ENCODE measurements at regions not wholly inside any gene's neighbourhood (a gene's known extent, or its start where the extent isn't known, plus 50 kb on each side); places are given as distances from the start of the nearest gene placed in this dataset.
A peak's percentile ranks its signal among the peaks of the same experiment; 100 is the strongest.

DNA sequence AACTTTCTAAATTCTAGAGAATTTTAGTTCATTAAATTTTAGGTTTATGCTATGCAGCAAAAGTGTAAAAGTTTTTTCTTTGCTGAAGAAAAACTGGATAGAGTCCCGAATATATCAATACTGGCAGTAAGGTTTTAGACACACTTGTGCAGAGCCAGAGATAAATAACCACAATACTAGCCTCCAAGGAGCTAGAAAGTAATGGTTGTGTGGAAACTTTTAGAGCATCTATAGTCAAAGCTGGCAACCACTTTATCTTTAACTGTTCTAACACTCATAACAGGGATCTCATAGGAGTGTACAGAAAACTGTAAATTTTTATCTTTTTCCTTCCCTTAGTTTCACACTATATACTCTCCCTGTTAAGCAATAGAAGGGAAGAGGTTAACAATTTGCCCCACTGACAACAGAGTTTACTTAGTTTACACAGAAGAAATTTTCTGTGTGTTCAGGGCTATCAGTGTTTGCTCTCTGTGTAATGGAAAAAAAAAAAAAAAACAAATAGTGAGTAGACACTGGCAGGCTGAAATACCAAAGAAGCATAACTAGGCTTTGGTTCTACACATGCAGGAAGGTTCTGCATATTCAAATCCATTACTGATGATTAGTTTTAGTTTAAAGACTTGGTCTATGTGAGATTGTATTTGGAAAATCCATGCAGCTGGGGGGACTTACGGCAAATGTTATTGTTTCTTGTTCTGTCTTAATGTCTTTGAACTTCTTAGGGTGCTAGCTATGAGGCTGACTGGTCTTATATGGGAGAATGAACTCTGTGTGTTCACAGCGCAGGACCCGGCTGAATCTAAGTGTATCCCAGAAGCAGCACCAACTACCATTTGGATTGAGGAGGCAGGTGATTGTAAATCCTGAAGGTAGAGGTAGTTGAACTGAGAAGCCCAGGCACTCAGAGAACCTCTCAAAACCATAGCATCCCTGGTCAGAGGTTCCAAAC is 187.6 kb downstream of the PCSK1 start:
- no peak for DNase-seq (ENCODE audit: low read depth)

DNA sequence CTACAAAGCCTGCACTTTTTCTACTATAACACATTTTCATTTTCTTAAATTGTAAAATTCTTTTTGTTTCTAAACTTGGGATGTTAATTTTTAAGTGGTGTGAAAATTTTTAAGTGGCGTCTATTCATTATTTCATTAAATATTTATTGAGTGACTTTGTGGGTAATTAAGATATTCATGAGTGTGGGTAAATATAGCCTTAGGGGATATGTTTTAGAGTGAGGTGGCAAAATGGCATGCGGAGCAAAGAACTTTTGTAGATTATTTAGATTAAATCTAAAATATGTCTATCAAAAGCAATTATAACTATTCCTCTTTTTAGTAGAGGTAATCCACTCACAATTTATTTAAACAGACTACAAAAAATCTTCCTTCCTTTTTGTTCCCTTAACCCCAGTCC is 188.4 kb downstream of the PCSK1 start:
- no peak for DNase-seq (ENCODE audit: low read depth)

GRCh38 chr5:96243862-96244261 is 189.2 kb downstream of the PCSK1 start:
- no peak for DNase-seq (ENCODE audit: low read depth)

DNA sequence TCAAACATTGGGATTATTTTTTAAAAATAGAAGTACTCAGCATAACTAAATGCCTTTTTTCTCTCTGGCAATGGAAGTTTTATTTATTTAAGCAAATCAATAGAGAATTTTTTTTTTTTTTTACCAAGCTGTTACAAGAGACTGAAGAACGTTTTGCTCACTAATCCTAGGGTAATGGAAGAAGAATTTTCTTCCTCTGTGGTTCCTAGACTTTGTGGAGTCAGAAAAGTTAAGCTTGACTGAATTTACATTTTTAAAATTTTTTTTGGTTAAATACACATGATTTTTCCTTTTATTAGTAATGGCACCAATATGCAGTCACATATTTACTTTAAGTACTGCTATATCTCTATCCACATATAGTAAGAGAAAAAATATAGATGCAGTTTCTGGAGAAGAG is 189.8 kb downstream of the PCSK1 start:
- no peak for DNase-seq (ENCODE audit: low read depth)

GRCh38 chr5:96242571-96242970 is 190.5 kb downstream of the PCSK1 start:
- DNase-seq (ENCODE audit: low read depth) = no peak

GRCh38 chr5:96236831-96237230 is 196.2 kb downstream of the PCSK1 start:
- DNase-seq (ENCODE audit: low read depth) = no peak

- DNase-seq (ENCODE audit: low read depth) = no peak
These were observed 197.0 kb downstream of the PCSK1 start for GRCh38 chr5:96236051-96236450.

DNA sequence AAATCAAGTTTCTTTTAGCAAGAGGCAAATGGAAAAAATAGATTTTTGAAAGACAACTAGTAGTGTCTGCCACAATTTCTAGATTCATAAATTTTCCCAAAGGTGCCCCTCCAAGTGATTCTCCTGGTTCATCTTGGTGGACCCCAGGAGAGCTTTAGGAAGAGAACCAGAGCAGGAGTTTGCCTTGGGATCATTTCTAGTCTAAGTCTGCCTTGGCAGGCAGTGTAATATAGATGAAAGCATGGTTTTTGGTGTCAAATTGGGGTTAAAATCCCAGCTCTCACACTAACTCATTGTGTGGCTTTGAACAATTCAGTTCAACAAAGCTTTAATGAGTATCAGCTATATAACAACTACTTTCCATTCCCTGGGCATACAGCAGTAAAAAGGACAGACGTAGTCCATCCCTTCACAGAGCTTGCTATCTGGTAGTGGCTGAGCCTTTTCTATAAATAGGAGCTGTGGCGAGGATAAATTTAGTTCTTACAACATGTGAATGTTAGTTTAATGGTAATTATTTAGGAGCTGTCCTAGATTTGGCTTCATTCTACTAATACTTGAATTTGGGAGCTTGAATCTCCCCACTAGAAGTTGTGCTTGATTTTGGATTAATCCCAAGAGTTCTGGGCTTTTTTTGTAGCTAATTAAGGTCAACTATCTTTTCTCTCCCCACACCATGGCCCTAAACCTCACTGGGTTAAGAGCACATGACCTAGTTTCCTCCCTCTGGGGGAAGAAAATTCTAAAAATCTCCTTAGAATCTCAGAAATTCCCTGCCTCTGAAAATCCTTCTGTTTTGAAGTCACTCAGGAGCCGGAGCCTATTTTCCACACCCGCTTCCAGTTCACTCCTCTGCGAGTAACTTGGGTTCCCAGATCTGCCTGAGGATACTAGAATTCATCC is 197.8 kb downstream of the PCSK1 start:
- DNase-seq (ENCODE audit: low read depth) = no peak

- DNase-seq (ENCODE audit: low read depth) = no peak
These were observed 200.4 kb downstream of the PCSK1 start for GRCh38 chr5:96232602-96233001.

DNA sequence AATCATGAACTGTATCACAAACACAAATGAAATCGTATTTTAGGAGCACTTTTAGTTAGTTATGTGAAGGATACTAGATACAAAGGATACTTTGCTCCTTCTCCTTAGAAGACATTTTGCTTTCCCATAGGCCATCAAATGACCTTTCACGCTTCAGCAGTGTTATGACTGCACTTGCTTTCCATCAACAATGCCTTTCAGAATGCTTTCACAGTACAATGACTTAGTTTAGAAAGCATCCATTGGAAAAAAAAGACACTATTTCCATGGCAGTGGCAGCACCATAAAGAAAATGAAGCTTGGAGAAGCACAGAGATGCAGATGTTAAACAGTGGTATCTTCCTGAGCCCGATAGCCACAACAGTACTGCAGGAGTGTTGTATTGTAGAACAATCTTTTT is 203.9 kb downstream of the PCSK1 start:
- DNase-seq (ENCODE audit: low read depth) = no peak

DNA sequence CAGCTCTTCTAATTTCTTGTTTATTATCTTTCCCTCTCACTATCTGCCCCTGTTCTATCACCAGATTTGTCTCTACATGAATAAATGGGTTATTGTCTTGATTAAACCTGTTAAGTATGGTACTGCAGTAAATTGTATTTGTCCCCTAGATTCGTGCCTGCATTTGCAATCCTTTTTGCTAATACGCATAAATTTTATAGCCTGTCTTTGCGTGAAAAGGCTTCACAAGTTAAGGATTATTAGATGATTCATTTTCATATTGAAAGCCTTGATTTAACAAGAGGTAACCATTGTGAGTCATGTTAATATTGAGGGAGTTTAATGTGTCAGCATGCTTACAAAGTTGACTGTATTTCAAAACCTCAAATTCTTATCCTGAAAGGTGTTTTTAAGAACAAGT is 204.6 kb downstream of the PCSK1 start:
- no peak for DNase-seq (ENCODE audit: low read depth)

DNA sequence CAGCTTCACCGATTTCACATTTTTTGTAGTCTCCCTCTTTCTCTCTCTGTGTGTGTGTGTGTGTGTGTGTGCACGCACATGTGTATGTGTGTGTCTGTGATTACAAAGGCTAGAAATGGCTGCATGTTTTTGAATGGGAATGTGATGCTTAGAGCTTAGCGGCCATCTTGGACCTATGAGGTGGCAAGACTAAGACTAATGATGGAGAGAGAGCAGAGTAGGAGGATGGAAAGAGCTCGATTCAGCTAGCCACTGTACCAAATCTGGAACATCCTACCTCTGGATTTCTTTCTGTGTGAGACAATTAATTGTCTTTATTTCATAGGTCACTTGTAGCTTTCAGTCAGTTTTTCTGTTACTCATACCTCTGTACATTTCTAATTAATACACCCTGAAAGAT is 205.1 kb downstream of the PCSK1 start:
- DNase-seq (ENCODE audit: low read depth) = no peak

GRCh38 chr5:96226941-96227552 is 206.0 kb downstream of the PCSK1 start:
- DNase-seq (ENCODE audit: low read depth) = peak; percentile 54

- no peak for DNase-seq (ENCODE audit: low read depth)
These were observed 210.9 kb downstream of the PCSK1 start for GRCh38 chr5:96222129-96222528.

- no peak for DNase-seq (ENCODE audit: low read depth)
These were observed 212.2 kb downstream of the PCSK1 start for GRCh38 chr5:96220610-96221390.

DNA sequence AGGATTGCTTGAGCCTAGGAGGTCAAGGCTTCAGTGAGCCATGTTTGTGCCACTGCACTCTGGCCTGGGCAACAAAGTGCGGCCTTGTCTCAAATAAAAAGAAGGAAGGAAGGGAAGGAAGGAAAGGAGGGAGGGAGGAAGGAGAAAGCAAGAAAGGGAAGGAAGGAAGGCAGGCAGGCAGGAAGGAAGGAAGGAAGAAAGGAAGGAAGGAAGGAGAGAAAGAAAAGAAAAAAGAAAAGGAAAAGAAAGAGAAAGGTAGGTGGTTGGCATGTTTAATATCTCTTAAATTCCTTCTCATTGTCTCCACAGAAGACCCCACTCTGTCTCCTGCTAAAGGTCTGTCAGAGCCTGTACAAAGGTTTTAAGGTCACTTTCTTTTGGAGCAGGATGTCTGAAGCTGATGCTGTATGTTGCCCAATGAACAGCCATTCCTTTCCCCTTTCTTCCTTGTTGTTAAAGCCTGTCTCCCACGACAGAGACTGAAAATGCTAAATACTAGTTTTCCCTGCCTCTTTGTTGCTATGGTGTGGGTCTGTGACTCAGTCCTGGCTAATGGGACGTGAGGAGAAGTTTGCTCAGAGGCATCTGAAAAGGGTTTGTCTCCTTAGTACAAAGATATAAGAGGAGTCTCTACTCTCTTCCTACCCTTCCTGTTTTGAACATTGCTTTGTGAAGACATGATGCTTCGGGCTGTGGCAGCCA is 213.3 kb downstream of the PCSK1 start:
- no peak for DNase-seq (ENCODE audit: low read depth)

DNA sequence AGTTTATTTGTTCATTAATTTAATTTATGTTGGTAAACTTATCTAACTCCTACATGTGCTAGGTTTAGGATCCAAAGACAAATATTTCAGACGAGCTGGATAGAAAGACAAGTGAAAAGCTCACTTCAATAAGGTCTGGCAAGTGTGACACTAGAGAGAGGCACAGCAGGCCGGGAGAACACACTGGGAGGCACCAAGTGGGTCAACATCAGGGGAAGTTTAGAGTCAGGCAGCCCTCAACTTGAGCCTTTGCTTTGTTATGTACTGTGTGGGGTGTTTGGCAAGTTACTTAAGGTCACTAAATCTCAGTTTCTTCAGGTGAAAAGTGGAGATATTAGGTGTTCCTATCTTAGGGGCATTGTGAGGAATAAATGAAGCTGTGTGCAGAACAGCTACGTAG is 214.4 kb downstream of the PCSK1 start:
- DNase-seq (ENCODE audit: low read depth) = no peak

- DNase-seq (ENCODE audit: low read depth) = no peak
These were observed 218.4 kb downstream of the PCSK1 start for GRCh38 chr5:96214442-96215197.

DNA sequence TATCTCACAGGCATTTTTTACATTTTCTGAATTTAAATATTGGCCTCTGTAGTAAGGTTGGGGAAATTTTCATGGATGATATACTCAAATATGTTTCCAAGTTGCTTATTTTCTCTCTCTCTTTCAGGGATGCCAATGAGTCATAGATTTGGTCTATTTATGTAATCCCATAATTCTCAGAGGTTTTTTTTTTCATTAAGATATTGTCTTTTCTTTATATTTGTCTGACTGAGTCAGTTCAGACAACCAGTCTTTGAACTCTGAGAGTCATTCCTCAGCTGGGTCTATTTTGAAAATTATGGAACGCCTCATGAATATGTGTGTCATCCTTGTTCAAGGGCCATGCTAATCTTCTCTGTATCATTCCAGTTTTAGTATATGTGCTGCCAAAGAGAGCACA is 223.2 kb downstream of the PCSK1 start:
- no peak for DNase-seq (ENCODE audit: low read depth)

DNA sequence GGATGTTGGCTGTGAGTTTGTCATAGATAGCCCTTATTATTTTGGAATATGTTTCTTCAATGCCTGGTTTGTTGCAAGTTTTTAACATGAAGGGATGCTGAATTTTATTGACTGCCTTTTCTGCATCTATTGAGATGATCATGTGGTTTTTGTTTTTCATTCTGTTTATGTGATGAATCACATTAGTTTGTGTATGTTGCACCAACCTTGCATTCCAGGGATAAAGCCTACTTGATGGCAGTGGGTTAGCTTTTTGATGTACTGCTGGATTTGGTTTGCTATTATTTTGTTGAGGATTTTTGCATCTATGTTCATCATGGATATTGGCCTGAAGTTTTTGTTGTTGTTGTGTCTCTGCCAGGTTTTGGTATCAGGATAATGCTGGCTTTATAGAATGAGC is 225.6 kb downstream of the PCSK1 start:
- DNase-seq (ENCODE audit: low read depth) = no peak

All from forelimb muscle (tissue), 1 donor.